HG03045 (cell line): ENCODE measurements at regions not wholly inside any gene's neighbourhood (a gene's known extent, or its start where the extent isn't known, plus 50 kb on each side); places are given as distances from the start of the nearest gene placed in this dataset.
"Not testable (repeated sequence)": the region's sequence is repeated elsewhere in the genome, so short reads cannot be mapped to it uniquely, and the experiment has no call there.

Source experiments
- ATAC-seq: cut with Tn5 transposase; IDR thresholded peaks from one replicate; pipeline ENCODE4 v1.9.1; 2021; ENCODE audit warnings: mild to moderate bottlenecking, moderate library complexity; ENCODE audit not compliant: unreplicated experiment

DNA sequence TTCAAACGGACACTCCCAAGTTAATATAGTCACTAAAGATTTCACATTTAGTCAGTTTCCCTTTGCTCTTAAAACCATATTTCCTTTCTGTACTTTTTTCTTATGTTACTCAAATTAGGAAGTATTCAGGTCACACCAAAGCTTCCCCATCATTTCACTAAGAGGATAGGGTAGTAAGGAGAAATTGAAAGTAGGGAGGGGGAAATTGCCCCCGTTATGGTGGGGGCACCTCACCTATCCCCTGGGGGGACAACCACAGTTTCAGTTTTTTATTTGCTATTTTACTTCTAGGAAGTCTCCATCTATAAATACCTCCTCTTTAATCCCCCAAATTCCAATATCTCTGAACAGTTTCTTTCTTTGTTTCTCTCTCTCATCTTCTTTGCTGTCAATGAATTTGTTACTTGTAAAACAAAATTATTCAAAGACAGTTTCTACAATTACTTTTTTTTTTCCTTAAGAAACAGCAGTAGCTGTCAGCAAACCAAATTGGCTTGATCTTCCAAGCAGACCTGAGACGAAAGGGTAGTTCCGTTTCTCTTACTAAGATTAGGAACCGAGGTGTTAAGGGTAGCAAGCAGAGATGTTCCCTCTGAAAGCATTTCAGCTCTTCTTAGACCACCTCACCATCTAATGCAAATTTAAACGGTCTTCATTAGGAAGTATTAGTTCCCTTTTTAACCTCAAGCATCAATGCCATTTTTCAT is 160.2 kb upstream of the KLF3 start:
- peak; percentile 89 for ATAC-seq

DNA sequence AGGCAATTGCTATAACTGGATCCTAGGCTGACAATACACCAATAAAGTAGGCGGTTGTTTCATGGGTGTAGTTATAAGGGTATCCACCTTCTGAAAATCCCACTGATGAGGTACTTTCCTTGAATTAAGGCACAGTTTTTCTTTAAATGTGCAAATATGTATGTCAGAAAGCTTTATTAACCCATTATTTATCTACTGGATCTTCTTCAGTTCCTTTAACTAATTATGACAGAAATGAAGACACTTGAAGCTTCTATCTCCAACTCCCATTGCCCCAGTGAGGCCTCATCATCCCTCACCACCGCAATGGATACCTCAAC is 159.6 kb upstream of the KLF3 start:
- no peak for ATAC-seq

DNA sequence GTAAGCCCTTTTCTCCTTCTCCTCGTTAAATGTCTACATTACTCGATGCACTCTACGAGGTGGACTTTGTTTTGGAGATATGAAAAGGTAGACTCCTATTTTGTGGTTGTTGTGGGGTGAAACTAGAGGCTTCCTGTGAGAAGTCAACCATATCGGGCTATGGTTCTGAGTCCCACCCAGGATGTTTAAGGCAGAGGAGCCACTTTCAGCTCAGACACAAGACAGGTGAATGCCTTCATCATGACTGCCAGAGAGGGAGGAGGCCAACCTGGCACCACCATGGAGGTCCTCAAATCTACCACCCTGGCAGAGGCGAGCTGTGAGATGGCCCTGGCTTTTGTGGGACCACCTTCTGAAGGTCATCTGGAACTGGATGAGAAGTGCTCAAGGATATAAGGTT is 154.4 kb upstream of the KLF3 start:
- ATAC-seq, result no peak

- ATAC-seq, result no peak
Measured at GRCh38 chr4:38510201-38510600, 153.8 kb upstream of the KLF3 start.

GRCh38 chr4:38511702-38512101 is 152.3 kb upstream of the KLF3 start:
- ATAC-seq, result no peak

DNA sequence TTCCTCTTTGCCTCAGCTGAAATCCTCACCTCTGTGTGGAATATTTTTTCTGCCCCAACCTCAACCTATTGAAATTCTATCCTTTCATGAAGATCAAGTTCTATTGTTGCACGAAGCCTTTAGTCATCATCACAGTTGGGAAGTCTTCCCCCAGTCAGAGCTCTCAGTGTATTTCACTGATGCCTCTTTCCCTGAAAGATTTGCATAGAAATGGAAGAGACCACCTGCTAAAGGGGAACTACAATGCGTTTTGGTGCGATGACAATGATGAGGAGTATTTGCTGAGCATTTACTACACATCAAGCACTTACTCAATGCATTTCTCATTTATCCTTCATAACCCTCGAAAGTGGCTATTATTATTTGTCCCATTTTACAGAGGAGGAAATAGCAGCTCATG is 151.2 kb upstream of the KLF3 start:
- ATAC-seq, result no peak

DNA sequence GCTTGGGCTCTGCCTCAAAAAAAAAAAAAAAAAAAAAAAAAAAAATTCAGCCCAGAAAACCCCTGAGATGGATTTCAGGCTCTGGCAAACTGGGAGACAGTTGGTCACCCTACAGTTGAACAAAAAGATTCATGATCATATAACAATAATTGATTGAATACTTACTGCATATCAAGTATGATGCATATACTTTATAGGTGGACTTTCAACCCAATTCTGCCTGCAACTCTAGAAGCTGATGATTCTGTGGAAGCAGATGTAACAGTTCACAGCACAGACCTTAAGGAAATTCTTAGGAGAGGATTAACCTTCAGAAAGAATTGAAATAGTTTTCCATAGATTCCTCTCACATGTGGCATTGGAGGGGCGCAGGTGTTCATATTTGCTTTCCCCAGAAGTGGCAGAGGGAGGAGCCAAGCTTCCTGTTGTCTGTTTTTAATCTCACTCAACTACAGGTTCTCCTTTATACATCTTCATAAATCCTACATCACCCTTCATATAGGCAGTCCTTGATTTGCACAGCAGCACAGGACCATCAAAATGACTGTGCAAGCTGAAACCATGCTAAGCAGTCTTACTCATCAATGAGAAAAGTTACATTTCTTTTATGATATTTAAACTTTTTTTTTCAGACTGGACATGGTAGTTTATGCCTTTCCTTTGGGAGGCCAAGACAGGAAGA is 149.4 kb upstream of the KLF3 start:
- no peak for ATAC-seq

GRCh38 chr4:38516190-38516589 is 147.8 kb upstream of the KLF3 start:
- ATAC-seq, result no peak

GRCh38 chr4:38519666-38520065 is 144.3 kb upstream of the KLF3 start:
- ATAC-seq, result no peak

- ATAC-seq, result no peak
Measured at GRCh38 chr4:38523054-38523453, 140.9 kb upstream of the KLF3 start.

DNA sequence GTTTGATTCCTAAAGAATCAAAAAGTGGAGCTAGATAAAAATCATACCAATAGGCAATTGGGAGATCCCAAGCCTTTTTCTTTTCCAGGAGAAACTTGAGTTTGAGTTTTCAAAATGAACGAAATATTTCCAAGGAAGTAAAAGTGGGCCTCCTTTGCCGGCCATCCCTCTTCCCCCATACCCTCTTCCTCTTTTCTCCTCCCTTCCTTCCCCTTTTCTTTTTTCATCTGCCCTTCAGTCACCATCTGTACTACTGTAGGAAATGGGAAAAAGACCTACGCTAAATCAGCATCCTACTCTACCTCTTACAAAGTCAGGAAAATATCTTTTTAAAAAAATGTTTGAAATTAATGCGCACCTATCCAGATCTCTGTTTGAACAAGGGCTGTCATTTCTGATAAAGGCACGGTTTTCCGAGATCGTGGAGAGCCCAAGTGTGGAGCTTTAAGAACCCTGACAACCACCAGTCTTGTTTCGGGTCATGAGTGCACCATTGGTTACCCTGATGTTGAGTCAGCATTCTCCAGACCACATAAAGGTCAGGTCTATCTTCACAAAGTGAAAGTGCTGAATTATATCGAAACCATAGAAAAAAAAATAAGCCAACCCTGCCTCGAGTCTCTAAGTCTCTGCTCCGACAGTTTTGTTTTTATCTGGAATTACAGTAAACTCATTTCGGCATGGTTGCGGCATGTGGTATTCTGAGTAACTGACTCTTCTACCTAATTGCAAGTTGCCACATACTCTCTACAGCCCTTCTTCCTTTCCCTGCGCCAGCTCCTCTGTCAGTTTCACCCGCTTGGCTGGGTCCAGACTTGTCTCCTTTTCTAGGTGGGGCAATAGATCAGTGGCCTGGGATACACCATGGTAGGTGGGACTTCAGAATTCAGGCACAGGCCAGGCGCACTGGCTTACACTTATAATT is 140.2 kb upstream of the KLF3 start:
- peak; percentile 94 for ATAC-seq

GRCh38 chr4:38526412-38526811 is 137.6 kb upstream of the KLF3 start:
- ATAC-seq, result no peak

DNA sequence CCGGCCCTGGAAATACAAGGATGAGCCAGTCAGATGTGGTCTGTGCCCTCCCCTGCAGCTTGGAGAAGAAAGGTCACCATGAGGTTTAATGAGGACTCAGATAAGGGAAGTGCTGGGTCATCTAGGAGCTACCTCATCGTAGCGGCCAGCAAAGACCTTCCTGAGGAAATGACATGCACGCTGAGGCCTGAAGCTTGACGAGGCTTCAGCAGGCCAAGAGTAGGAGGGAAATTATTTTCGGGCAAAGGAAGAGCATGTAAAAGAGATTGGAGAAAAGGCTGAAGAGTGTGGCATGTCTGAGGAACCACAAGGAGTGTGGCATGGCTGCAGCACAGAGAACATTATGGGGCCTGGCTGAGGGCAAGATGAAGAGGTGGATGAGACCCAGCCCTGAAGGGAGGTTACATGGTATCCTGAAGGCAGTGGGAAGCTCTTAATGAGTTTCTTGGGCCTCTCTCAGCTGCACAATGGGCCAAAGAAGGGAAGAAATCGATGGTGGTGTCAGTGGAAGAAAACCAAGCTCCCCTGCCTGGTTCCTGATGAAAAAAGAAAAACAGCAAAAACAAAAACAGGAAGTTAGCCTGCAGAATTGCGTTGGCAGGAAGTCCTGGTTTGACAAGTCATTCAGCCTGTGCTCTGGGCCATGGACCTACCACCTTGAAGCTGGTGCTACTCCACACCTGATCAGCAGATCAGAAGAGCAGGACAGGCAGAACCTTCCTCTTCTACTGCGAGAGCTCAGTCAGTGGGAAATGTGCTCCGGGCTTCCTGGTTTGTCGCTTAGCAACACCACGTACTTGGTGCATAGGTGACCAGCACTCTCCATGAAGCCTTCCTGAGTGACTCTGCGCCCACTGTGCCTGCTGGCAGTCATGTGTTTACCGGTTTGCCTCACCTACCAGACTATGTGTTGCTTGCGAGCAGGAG is 134.5 kb upstream of the KLF3 start:
- ATAC-seq, result peak; percentile 66

DNA sequence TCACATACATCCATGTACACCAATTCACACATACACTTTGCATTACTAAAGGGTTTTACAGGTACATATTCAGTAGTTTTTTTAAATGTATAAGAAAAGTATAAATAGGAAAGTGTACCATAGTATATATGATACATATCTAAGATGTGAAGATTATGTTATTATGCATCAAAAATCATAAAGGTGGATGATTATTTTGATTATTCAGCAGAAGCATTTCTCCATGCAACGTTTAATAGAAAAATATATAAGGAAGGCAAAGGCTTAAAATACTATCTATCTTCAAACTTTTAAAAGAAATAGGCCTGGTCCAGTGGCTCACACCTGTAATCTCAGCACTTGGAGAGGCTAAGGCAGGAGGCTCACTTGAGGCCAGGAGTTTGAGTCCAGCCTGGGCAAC is 133.5 kb upstream of the KLF3 start:
- no peak for ATAC-seq

- ATAC-seq, result peak; percentile 50
Measured at GRCh38 chr4:38531141-38531727, 132.8 kb upstream of the KLF3 start.

GRCh38 chr4:38532908-38533499 is 131.0 kb upstream of the KLF3 start:
- ATAC-seq, result no peak

GRCh38 chr4:38534344-38535045 is 129.5 kb upstream of the KLF3 start:
- ATAC-seq, result no peak

- ATAC-seq, result not testable (repeated sequence)
Measured at GRCh38 chr4:38535071-38535470, 128.9 kb upstream of the KLF3 start.

- ATAC-seq, result no peak
Measured at GRCh38 chr4:38535717-38536116, 128.3 kb upstream of the KLF3 start.
